HG02759 (cell line): ENCODE measurements at regions not wholly inside any gene's neighbourhood (a gene's known extent, or its start where the extent isn't known, plus 50 kb on each side); places are given as distances from the start of the nearest gene placed in this dataset.

Source experiments
- ATAC-seq: cut with Tn5 transposase; IDR thresholded peaks from one replicate; pipeline ENCODE4 v1.9.1; 2021; ENCODE audit warnings: mild to moderate bottlenecking, moderate library complexity; ENCODE audit not compliant: unreplicated experiment

- ATAC-seq, result no peak
These were observed 121.8 kb upstream of the TNR start for GRCh38 chr1:175865041-175865766.

DNA sequence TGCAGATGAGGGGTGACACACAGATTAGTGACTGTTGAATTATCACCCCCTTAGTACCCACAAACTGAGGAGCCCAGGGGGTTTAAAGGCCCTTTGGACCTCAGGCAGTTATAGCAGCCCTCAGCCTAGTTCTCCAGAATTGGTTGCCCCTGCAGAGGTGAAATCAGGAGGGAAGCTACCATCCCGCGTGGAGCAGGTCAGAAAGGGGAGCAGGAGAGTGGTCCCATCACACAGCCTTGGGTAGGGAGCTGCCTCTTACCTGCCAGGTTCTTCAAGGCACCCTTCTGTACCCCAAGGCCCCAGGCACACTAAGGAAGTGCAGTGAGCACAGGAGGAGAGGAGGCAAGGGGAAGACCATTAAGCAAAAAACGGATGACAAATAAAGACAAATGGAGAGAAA, 121.2 kb upstream of the TNR start:
- no peak for ATAC-seq

GRCh38 chr1:175864183-175864582, 120.8 kb upstream of the TNR start:
- ATAC-seq, result no peak

GRCh38 chr1:175863299-175864050, 120.1 kb upstream of the TNR start:
- no peak for ATAC-seq

- ATAC-seq, result no peak
These were observed 119.0 kb upstream of the TNR start for GRCh38 chr1:175862408-175862807.

DNA sequence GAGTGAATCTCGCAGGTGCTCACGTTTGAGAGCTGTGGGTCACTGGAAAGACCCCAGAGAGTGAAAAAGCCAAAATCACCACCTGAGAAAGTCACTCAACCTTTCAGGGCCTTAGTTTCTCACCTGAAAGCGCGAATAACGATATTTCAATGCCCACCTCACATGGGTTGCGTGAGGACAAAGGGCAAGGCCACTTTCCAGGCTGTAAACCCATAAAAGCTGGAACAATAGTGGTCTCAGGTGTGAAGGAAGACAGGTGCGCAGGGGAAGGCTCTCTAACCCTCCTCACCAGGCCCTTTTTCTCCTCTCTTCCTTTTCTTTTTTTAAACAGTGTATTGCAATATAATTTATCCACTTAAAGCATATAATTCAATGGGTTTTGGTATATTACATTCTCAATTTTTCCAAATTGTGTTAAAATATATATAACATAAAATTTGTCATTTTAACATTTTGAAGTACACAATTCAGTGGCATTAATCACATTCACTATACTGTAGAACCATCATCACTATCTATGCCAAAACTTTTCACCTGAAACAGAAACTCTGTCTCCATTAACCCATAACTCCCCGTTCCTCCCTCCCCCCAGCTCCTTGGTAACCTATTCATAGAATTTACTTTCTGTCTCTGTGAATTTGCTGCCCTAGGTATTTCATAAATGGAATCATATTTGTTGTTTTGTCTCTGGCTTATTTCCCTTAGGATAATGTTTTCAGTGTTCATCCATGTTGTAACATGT, 118.4 kb upstream of the TNR start:
- ATAC-seq, result no peak

DNA sequence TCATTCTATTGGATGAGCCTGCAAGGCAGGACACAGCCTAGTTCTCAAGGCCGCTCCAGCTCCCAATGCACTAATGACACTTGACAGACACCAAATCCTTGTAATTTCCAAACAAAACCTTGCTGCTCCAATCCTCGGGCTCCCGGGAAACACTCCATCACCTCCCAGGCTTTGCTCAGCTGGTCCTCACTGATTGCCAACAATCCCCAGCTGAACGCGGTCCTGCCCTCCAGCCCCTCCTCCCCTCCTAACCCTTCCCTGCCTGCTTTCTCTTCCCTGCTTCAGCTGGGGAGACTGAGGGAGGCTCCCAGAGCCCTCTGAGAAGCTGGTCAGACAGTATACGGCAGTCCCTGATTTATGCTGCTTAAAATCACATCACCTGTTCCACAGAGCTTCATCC, 114.4 kb upstream of the TNR start:
- no peak for ATAC-seq

DNA sequence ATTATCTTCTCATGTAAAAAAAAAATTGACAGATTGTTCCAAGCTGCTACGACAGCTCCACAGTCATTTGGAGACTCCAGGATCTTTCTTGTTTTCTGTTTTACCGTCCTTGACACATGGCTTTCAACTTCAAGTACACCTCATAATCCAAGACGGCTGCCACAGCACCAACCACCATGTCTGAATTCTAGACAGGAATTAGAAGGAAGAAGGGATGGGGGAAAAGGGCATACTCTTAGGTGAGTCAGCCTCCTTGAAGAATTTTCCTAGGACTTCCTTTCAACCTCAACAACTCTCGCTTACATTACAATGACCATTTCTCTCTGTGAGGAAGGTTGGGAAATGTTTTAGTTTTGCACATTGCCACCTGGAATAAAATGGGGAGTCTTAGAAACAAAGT, 110.3 kb upstream of the TNR start:
- ATAC-seq, result no peak

DNA sequence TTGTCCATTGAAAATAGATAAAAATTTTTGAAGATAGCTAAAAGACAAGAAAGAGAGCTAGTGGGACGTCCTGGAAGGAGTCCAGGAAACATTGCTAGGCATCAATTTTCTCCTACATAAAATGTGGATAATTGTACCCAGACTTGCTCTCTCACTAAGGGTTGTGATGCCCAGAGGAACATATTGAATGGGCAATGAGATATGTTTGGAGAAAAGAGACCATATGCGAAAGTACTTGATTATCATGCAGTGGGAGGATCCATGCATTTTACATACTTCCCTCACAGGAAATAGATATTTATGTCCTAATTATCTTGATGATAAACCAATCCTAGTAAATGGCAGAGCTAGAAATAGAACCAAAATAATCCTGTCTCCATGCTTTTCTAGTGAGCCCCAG, 108.4 kb upstream of the TNR start:
- no peak for ATAC-seq

DNA sequence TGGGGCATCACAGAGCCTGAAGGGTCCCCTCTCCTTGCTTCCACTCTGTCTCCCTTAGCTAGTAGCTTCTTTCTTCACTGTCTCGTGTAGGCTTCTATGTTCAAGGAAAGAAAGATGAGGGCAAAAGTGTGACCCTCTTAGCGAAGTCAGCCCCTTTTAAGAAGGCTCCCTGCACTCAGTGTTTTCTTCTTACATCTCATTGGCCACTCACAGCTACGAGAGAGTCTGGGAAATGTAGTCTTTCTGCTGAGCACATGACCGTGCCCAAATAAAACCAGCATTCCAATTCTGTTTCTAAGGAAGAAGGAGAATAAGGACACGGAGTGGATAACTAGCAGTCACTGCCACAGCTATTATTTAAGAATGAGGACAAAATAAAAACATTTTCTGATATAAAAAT, 104.9 kb upstream of the TNR start:
- no peak for ATAC-seq

- ATAC-seq, result no peak
These were observed 102.6 kb upstream of the TNR start for GRCh38 chr1:175845985-175846384.

GRCh38 chr1:175845338-175845737, 101.9 kb upstream of the TNR start:
- ATAC-seq, result no peak

DNA sequence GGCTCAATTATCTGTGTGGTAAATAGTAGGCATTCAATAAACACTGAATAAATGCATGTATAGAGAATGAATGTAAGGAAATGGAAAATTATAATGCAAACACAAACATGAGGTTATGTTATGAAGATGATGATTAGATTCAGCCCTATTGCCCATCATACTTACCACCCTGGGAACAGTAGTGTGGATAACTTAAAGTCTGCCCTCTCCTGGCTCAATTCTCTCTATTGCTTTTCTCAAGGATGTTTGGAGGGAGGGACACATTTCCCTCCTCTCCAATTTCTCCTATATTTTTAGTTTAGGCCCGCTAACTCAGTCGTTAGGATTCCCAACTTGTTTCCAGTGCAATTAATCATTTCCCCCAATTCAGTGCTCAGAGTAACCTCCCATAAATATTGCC, 101.5 kb upstream of the TNR start:
- no peak for ATAC-seq

DNA sequence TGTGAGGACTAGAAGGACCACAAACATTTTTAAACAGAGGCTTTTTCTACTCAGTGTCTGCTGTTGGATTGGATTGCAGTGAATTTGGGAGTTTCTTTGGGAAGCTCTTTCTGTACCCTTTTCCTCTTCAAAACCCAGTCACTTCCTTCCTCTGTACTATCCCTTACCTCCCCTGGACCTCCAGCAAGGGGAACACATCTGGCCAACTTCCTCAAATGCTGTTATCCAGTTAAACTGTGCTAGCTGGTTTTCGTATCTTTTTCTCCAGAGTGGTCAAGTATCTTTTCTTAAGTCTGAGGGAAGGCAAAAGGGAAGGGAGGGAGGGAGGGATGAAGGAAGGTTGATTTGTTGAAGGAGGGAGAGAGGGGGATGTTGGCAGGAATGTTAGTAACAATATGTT, 99.2 kb upstream of the TNR start:
- ATAC-seq, result no peak

DNA sequence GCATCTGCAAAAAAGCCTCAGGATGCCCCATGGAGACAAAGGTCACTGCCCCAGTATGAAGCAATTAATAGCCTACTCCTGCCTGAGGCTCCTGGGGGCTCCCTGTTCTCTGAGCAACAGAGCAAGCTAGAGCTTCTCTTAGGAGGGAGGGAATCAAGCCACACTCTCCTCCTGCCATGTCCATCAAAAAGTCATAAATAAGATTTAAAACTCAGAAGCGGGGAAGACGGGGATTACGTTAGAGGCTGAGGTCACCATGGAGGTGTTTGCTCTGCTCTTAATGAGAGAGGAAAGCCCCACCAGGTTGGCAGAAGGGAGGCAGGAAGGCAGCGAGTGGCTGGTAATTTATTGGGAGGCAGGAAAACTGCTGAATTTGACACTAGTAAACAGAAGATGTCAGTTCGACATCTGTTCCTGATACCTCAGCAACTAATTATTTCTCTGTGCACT, 98.4 kb upstream of the TNR start:
- no peak for ATAC-seq

GRCh38 chr1:175840787-175841186, 97.4 kb upstream of the TNR start:
- no peak for ATAC-seq

DNA sequence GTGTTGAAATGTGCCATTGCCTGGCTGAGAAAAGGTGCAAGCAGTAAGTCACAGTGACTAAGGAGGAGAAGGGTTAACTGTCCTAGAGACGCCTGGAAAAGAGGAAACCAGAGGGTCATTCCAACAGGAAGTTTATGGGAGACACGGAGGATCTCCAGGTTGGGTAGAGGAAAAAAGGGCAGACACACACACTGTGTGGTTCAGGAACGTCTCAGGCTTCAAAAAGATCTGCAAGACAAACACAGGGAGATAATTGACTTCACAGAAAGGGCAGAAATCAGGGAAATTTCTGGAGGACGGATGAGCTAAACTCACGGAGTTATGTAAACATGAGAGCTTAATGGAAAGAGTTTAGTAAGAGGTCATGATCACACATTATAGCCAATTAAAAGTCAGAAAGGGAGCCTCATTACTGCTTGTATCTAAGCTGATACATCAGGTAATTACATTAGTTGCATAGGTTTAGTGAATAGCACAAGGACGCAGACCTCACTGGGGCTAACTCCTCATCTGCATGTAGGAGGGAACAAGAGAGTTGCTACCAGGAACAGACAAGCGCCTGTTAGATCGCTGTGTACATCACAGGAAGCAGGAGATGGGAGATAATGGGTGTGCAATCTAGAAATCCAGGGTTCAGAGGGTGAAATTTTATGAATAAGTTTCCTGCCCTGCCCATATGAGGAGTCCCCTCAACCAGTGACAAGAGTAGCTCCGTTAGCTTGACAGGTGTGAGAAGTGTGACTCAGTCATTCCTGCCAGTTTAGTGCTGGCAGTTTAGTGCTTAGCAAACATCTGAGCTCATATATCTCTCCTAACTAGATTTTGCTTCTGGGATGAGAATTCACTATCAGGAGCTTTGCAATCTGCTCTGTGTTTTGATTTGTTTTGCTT, 96.6 kb upstream of the TNR start:
- no peak for ATAC-seq

DNA sequence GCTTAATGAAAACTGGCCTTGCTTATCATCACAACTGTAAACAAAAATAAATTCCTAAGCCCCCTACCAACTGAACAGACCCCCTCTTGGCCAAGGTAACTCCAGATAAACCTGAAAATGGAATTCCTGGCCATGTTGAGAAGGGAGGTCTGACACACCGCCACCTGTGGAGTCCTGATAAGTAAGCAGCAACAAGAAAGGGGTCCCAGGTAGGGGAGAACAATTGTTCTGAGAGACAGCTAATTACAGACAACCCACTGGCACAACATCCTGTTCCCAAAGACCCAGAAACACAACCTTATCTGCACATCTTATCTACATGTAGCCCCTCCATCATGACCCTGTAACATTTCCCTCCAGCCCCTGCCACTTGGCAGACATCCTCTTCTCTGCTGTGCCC, 91.2 kb upstream of the TNR start:
- ATAC-seq, result no peak

DNA sequence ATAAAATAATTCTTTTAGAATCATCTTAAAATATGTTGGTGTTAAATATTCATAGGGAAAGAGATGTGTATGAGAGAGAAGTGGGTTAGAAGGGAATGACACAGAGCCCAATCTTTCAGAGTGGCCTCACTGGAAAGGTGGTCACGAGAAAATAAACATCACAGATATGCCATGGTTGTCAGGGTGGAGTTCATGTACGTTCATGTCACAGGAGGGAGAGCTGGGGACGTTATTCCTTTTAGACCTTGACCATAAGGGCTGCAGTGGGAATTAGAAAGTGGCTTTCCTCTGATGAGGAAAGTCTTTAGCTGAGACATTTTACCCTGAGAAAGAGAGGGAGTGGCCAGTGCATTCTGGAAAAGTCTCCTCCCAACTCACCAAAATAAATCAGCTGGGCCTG, 90.6 kb upstream of the TNR start:
- ATAC-seq, result no peak

DNA sequence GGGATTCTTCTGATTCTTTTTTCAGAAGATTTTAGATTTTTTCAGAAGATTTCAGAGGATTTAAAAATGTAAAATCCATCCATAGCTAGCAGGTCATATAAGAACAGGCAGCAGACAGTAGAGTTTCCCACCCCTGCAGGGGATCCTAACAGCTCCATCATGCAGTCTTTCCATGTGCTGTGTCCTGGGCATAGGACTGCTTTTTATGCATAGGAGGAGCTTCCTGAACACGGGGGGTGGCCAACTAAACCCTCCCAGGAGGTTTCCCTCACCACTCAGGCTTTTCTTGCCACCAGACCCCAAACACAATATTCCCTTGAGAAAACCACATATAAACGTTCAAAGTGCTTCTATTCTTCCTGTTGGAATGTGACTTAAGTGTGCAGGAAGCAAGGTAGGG, 90.1 kb upstream of the TNR start:
- no peak for ATAC-seq

- no peak for ATAC-seq
These were observed 87.1 kb upstream of the TNR start for GRCh38 chr1:175830500-175830899.
